GM18498 (cell line): ENCODE measurements at regions not wholly inside any gene's neighbourhood (a gene's known extent, or its start where the extent isn't known, plus 50 kb on each side); places are given as distances from the start of the nearest gene placed in this dataset.
"Not testable (repeated sequence)": the region's sequence is repeated elsewhere in the genome, so short reads cannot be mapped to it uniquely, and the experiment has no call there.

Experiments
- ATAC-seq: cut with Tn5 transposase; IDR thresholded peaks from one replicate; pipeline ENCODE4 v1.9.1; 2021; ENCODE audit warnings: mild to moderate bottlenecking, moderate library complexity; ENCODE audit not compliant: unreplicated experiment

GRCh38 chr2:236489083-236489482 is 80.5 kb upstream of the ACKR3 start:
- ATAC-seq, result not testable (repeated sequence)

- ATAC-seq, result no peak
These were observed 79.7 kb upstream of the ACKR3 start for GRCh38 chr2:236489895-236490404.

- no peak for ATAC-seq
These were observed 73.3 kb upstream of the ACKR3 start for GRCh38 chr2:236496340-236496739.

- no peak for ATAC-seq
These were observed 71.3 kb upstream of the ACKR3 start for GRCh38 chr2:236498369-236498768.

- ATAC-seq, result no peak
These were observed 69.7 kb upstream of the ACKR3 start for GRCh38 chr2:236499691-236500578.

GRCh38 chr2:236501026-236501425 is 68.6 kb upstream of the ACKR3 start:
- no peak for ATAC-seq

GRCh38 chr2:236501531-236501930 is 68.1 kb upstream of the ACKR3 start:
- ATAC-seq, result no peak

- no peak for ATAC-seq
These were observed 66.5 kb upstream of the ACKR3 start for GRCh38 chr2:236503100-236503499.

- ATAC-seq, result no peak
These were observed 66.0 kb upstream of the ACKR3 start for GRCh38 chr2:236503583-236503982.

GRCh38 chr2:236505041-236505440 is 64.6 kb upstream of the ACKR3 start:
- ATAC-seq, result no peak

GRCh38 chr2:236505648-236506047 is 64.0 kb upstream of the ACKR3 start:
- no peak for ATAC-seq

GRCh38 chr2:236507393-236508085 is 62.1 kb upstream of the ACKR3 start:
- ATAC-seq, result no peak

- ATAC-seq, result no peak
These were observed 61.2 kb upstream of the ACKR3 start for GRCh38 chr2:236508466-236508865.

- no peak for ATAC-seq
These were observed 59.6 kb upstream of the ACKR3 start for GRCh38 chr2:236510034-236510433.

GRCh38 chr2:236511266-236511665 is 58.4 kb upstream of the ACKR3 start:
- ATAC-seq, result no peak

- ATAC-seq, result no peak
These were observed 57.4 kb upstream of the ACKR3 start for GRCh38 chr2:236512267-236512666.

GRCh38 chr2:236512902-236513435 is 56.7 kb upstream of the ACKR3 start:
- ATAC-seq, result peak; percentile 75

GRCh38 chr2:236513956-236514355 is 55.7 kb upstream of the ACKR3 start:
- ATAC-seq, result no peak

- no peak for ATAC-seq
These were observed 52.9 kb upstream of the ACKR3 start for GRCh38 chr2:236516708-236517107.

GRCh38 chr2:236517251-236518031 is 52.2 kb upstream of the ACKR3 start:
- ATAC-seq, result no peak
